PC-9 (cell line): ENCODE measurements at regions not wholly inside any gene's neighbourhood (a gene's known extent, or its start where the extent isn't known, plus 50 kb on each side); places are given as distances from the start of the nearest gene placed in this dataset.

Experiments
- BruUV-seq: library from RNA; stranded (reverse); fragments of 400-500 nt; replicated peaks from 2 replicates; lab custom pipeline; 2021; lab: Mats Ljungman, UMichigan
- CTCF ChIA-PET: fragments of 300-600 bp; sonication (Branson Sonifier 250); formaldehyde crosslinking; loops from one replicate; lab custom pipeline; 2022; ENCODE audit warnings: antibody characterized with exemption; lab: Charles Lee
- POLR2A ChIA-PET: fragments of 300-600 bp; sonication (Branson Sonifier 250); formaldehyde crosslinking; loops from one replicate; lab custom pipeline; 2022; ENCODE audit warnings: antibody characterized with exemption; ENCODE audit not compliant: unreplicated experiment; lab: Charles Lee
- DNase-seq, 2 experiments: peaks; one replicate each; pipeline versions ENCODE4 v3.0.0 to v3.0.0-alpha.2; 2015 to 2022; ENCODE audit warnings: mixed read lengths in 1 of 2
- H2AFZ ChIP-seq: fragments of 200-600 bp; sonication (generic); 2 replicates; pipeline ENCODE4 v1.8.1; 2017; ENCODE audit warnings: antibody characterized with exemption
- H3F3A ChIP-seq: fragments of 200-600 bp; sonication (generic); 2 replicates; pipeline ENCODE4 v1.8.1; 2017; ENCODE audit warnings: antibody characterized with exemption, mild to moderate bottlenecking, low read depth; ENCODE audit not compliant: insufficient read depth
- H3K27ac ChIP-seq: fragments of 200-600 bp; sonication (generic); 2 replicates; pipeline ENCODE4 v1.6.1; 2016; ENCODE audit warnings: mixed run types
- H3K27me3 ChIP-seq: fragments of 200-600 bp; sonication (generic); 2 replicates; pipeline ENCODE4 v1.6.1; 2016; ENCODE audit warnings: low read depth, mixed run types; ENCODE audit not compliant: insufficient read depth
- H3K36me3 ChIP-seq: fragments of 200-600 bp; sonication (generic); 2 replicates; pipeline ENCODE4 v1.6.1; 2016; ENCODE audit warnings: low read depth, mixed run types
- H3K4me1 ChIP-seq: fragments of 200-600 bp; sonication (generic); replicated peaks from 2 replicates; pipeline ENCODE4 v1.6.1; 2016; ENCODE audit warnings: mixed run types; ENCODE audit not compliant: insufficient read depth
- H3K4me2 ChIP-seq: fragments of 200-600 bp; sonication (generic); 2 replicates; pipeline ENCODE4 v1.6.1; 2017; ENCODE audit warnings: mixed run types
- H3K4me3 ChIP-seq: fragments of 200-600 bp; sonication (generic); 2 replicates; pipeline ENCODE4 v1.6.1; 2016; ENCODE audit warnings: mixed run types
- H3K79me2 ChIP-seq: fragments of 200-600 bp; sonication (generic); 2 replicates; pipeline ENCODE4 v1.6.1; 2017; ENCODE audit warnings: low read depth, mixed run types
- H3K9me2 ChIP-seq: fragments of 200-600 bp; sonication (generic); 2 replicates; pipeline ENCODE4 v1.8.1; 2017; ENCODE audit warnings: mild to moderate bottlenecking; ENCODE audit not compliant: insufficient read depth
- H3K9me3 ChIP-seq: fragments of 200-600 bp; sonication (generic); 2 replicates; pipeline ENCODE4 v1.8.1; 2016; ENCODE audit warnings: low read depth; ENCODE audit not compliant: insufficient read depth
- H4K20me1 ChIP-seq: fragments of 200-600 bp; sonication (generic); 2 replicates; pipeline ENCODE4 v1.8.1; 2017; ENCODE audit not compliant: insufficient read depth
- CTCF ChIP-seq: fragments of 200-600 bp; sonication (generic); conservative IDR thresholded peaks from 2 replicates; pipeline ENCODE4 v1.6.1; 2017; ENCODE audit warnings: mixed run types, antibody characterized with exemption, mild to moderate bottlenecking, moderate library complexity
- EZH2 ChIP-seq: fragments of 200-600 bp; sonication (generic); IDR thresholded peaks from 2 replicates; pipeline ENCODE4 v1.8.0; 2017; ENCODE audit warnings: antibody characterized with exemption, low read depth
- intact Hi-C: fragments of 100-400 bp; cut with micrococcal nuclease; formaldehyde crosslinking; loops from one replicate; pipeline ENCODE4 v1.10.0; 2022; ENCODE audit not compliant: unreplicated experiment

- no peak overlapping the region for H2AFZ ChIP-seq
- POLR2A ChIA-PET, result no interaction called here
- no peak overlapping the region for H3K4me2 ChIP-seq
- no peak for TF ChIP-seq CTCF
- no TSS peak for BruUV-seq
- intact Hi-C loops, result no loop called here
- no peaks in the 10 kb centered on the region for H3K79me2 ChIP-seq
- no peaks in the 10 kb centered on the region for H3K4me1 ChIP-seq
- no peak overlapping the region for H3K4me3 ChIP-seq
- no peak for DNase-seq
- no peaks in the 10 kb centered on the region for H3K9me2 ChIP-seq
- no peak overlapping the region for H3K27ac ChIP-seq
- no peaks in the 10 kb centered on the region for H3K9me3 ChIP-seq
- H3F3A ChIP-seq, result no peaks in the 10 kb centered on the region
- CTCF ChIA-PET, result interaction anchor here (0.6 kb wide), 1 partner anchor 672 kb away, joined by 3 read pairs; no protein-coding TSS in a partner anchor
- no peaks in the 10 kb centered on the region; the same call in 1 of the 2 replicates for H3K27me3 ChIP-seq
- no peaks in the 10 kb centered on the region for H4K20me1 ChIP-seq
- H3K36me3 ChIP-seq, result no peaks in the 10 kb centered on the region
Measured at GRCh38 chr1:175823406-175823805, 80.0 kb upstream of the TNR start.

- POLR2A ChIA-PET, result no interaction called here
Measured at GRCh38 chr1:175822580-175822979, 79.2 kb upstream of the TNR start.

GRCh38 chr1:175820456-175821025 is 77.1 kb upstream of the TNR start:
- Histone ChIP-seq H3K27ac (no peak overlapping the region), H3K4me1 (no peaks in the 10 kb centered on the region), H2AFZ (no peak overlapping the region), H3K79me2 (no peaks in the 10 kb centered on the region), H3F3A (no peaks in the 10 kb centered on the region), H3K9me3 (no peaks in the 10 kb centered on the region), H3K4me3 (no peak overlapping the region), H3K27me3 (no peaks in the 10 kb centered on the region; the same call in 1 of the 2 replicates), H3K9me2 (no peaks in the 10 kb centered on the region), H3K4me2 (no peak overlapping the region), H3K36me3 (no peaks in the 10 kb centered on the region), H4K20me1 (no peaks in the 10 kb centered on the region)
- TF ChIP-seq CTCF (no peak), EZH2 (no peak)
- DNase-seq, result no peak
- no TSS peak for BruUV-seq
- CTCF ChIA-PET, result no interaction called here
- intact Hi-C loops, result no loop called here
- POLR2A ChIA-PET, result no interaction called here

More at GRCh38 chr1:175822580-175822979, 79.2 kb upstream of the TNR start:
- Histone ChIP-seq H3K4me1 (no peaks in the 10 kb centered on the region), H3K27me3 (no peaks in the 10 kb centered on the region; the same call in 1 of the 2 replicates), H3K4me2 (no peak overlapping the region), H3K9me2 (no peaks in the 10 kb centered on the region), H2AFZ (no peak overlapping the region), H3K4me3 (no peak overlapping the region), H3K36me3 (no peaks in the 10 kb centered on the region), H3F3A (no peaks in the 10 kb centered on the region), H3K79me2 (no peaks in the 10 kb centered on the region), H3K27ac (no peak overlapping the region), H3K9me3 (no peaks in the 10 kb centered on the region), H4K20me1 (no peaks in the 10 kb centered on the region)
- no peak for TF ChIP-seq EZH2
- no peak for TF ChIP-seq CTCF
- intact Hi-C loops, result no loop called here
- DNase-seq, result no peak
- BruUV-seq, result no TSS peak
- CTCF ChIA-PET, result no interaction called here
